Lung (tissue), 11 donors: ENCODE measurements at regions not wholly inside any gene's neighbourhood (a gene's known extent, or its start where the extent isn't known, plus 50 kb on each side); places are given as distances from the start of the nearest gene placed in this dataset.

Experiments used
- ATAC-seq: fragments of 200-7000 bp; cut with Tn5 transposase; one replicate; pipeline ENCODE4 v1.9.1; 2020; ENCODE audit warnings: moderate number of reproducible peaks; ENCODE audit not compliant: insufficient read depth, low FRiP score
- DNase-seq, 3 donors: peaks; one replicate each; pipeline ENCODE4 v3.0.0-alpha.2; 2013 to 2017
- H3K27ac ChIP-seq, 2 donors: one replicate each; pipeline ENCODE4 v1.5.1; 2013; ENCODE audit warnings: mild to moderate bottlenecking in 2 of 2, moderate library complexity in 2 of 2, control low read depth in 1 of 2, inconsistent platforms in 1 of 2, low read depth in 1 of 2, low read length in 1 of 2
- H3K27me3 ChIP-seq, 3 donors: one replicate each; pipeline ENCODE4 v1.5.1; 2013; ENCODE audit warnings: low read length in 2 of 3; ENCODE audit not compliant: control insufficient read depth in 3 of 3, insufficient read depth in 3 of 3
- H3K36me3 ChIP-seq, 4 donors: one replicate each; pipeline ENCODE4 v1.5.1; 2013; ENCODE audit warnings: low read length in 4 of 4, mild to moderate bottlenecking in 1 of 4, moderate library complexity in 1 of 4; ENCODE audit not compliant: control insufficient read depth in 4 of 4, insufficient read depth in 4 of 4
- H3K4me1 ChIP-seq, 5 donors: one replicate each; pipeline ENCODE4 v1.5.1; 2013; ENCODE audit warnings: low read length in 5 of 5, mild to moderate bottlenecking in 2 of 5, moderate library complexity in 1 of 5; ENCODE audit not compliant: control insufficient read depth in 5 of 5, insufficient read depth in 5 of 5
- H3K4me3 ChIP-seq: one replicate; pipeline ENCODE4 v1.5.1; 2013; ENCODE audit warnings: mild to moderate bottlenecking, control low read depth, moderate library complexity
- H3K9ac ChIP-seq, 2 donors: one replicate each; pipeline ENCODE4 v1.5.1; 2013; ENCODE audit warnings: low read length in 2 of 2, control low read depth in 1 of 2; ENCODE audit not compliant: insufficient read depth in 1 of 2
- H3K9me3 ChIP-seq, 4 donors: one replicate each; pipeline ENCODE4 v1.5.1; 2013; ENCODE audit warnings: low read length in 3 of 4, mild to moderate bottlenecking in 1 of 4, moderate library complexity in 1 of 4; ENCODE audit not compliant: control insufficient read depth in 4 of 4, insufficient read depth in 3 of 4
- CTCF ChIP-seq: IDR thresholded peaks from 2 replicates; pipeline ENCODE4 v1.5.1; 2012; ENCODE audit warnings: mild to moderate bottlenecking; ENCODE audit errors: control extremely low read depth, extremely low read depth
- WGBS, 2 donors: extraction: QIAGEN DNeasy Blood & Tissue Kit; methylation state at CpG; one replicate each; pipeline ENCODE4 v1.1.7; 2013; 5-methylcytosine and 5-hydroxymethylcytosine counted together
- donor health status: control.
- donor health status: control.
- donor health status: Bipolar disorder and iron deficiency.
- donor health status: healthy.
- donor health status: DM: yes; HTN: yes; CAD: no.

DNA sequence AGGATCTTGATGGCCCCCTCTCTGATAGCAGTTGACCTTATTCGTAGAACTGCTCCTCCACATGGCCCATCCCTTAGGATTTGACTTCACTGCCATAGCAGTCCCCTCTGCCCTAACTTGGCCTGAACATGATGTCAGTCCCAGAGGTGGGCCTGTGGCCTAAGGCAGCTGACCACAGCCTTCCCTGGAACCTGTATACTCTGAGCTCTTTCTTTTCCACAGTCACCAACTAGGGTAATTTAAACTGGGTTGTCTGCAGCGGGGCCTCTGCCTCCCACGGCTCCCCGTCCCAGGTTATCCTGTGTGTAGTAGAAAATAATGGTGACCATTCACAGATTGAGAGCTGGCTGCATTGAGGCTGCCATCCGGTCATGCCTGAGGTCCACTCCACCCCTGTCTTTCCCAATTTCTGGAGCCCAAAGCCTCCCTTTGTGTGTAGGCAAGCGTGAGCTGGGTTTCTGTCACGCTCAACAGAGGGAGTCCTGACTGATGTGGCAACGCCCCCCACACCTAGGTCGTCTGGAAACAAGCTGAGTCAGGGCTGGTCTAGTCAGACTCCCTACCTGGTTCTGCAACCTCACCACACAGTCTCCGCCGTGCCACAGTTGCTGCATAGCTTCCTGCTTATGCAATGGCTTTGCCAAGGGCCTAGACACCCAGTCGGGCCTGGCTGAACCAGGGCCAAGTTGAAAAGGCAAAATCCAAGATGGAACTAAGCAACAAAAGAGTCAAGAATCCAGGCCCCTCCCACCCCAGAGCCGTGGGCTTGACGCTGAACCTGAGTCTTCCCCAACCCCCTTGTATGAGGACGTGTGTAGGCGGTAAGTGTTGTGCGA is 284.5 kb downstream of the XXYLT1 start:
- H3K27ac ChIP-seq, result no peak overlapping the region
- no peaks in the 10 kb centered on the region for H3K36me3 ChIP-seq
- H3K4me1 ChIP-seq, result peaks cover 0 to 12% (median 8%) of the 10 kb centered on the region in 5 donors
- no peaks in the 10 kb centered on the region for H3K9me3 ChIP-seq
- H3K4me3 ChIP-seq, result no peak overlapping the region
- ATAC-seq (no peak), DNase-seq (no peak)
- no peaks in the 10 kb centered on the region for H3K27me3 ChIP-seq
- WGBS, 2 donors, result 49 to 78% methylated on average over 17 of the region's 17 CpGs
- no peak overlapping the region for H3K9ac ChIP-seq
- TF ChIP-seq CTCF, result no peak

- ATAC-seq, result no peak
- Histone ChIP-seq H3K27me3 (no peaks in the 10 kb centered on the region), H3K36me3 (no peaks in the 10 kb centered on the region), H3K27ac (no peak overlapping the region), H3K4me3 (no peak overlapping the region), H3K9ac (no peak overlapping the region), H3K9me3 (no peaks in the 10 kb centered on the region), H3K4me1 (peaks cover 0 to 12% (median 8%) of the 10 kb centered on the region in 5 donors)
- no peak for DNase-seq
- WGBS, 2 donors, result 77 to 78% methylated on average over 21 of the region's 21 CpGs
- no peak for TF ChIP-seq CTCF
These were observed 283.1 kb downstream of the XXYLT1 start for GRCh38 chr3:194987571-194988494.

DNA sequence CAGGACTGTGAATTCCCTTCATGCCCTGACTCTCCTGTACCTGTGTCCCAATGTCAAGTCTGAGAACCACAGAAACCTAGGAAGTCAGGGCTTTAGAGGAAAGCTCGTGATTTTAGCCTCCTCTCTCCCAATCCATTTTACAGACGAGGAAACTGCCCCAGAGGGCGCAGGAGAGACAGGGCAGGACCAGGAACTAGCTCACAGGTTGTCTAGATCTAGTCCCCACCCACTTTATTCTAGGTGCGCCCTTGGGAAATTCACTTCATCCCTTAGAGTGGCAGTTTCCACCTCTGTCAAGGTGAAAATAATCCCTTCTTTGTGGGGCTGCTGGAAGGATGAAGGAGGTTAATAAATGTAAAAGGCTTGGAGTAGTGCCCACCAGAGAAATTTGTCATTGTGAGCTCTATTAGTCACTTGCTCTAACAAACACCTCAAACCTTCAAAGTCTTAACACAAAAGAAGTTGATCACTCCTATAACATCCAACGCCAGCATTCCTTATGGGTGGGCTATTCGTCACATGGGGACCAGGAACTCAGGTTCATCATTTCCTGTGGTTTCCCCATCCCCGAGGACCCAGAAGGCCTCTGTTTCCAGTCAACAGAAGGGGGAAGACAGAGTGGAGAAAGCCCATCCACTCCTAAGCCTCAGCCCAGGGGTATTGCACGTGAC is 282.3 kb downstream of the XXYLT1 start:
- H3K27me3 ChIP-seq, result no peaks in the 10 kb centered on the region
- ATAC-seq (no peak), DNase-seq (no peak)
- no peak overlapping the region for H3K9ac ChIP-seq
- 77 to 85% methylated on average over 8 of the region's 8 CpGs for WGBS, 2 donors
- H3K27ac ChIP-seq, result no peak overlapping the region
- no peak for TF ChIP-seq CTCF
- no peak overlapping the region for H3K4me3 ChIP-seq
- no peaks in the 10 kb centered on the region for H3K9me3 ChIP-seq
- no peaks in the 10 kb centered on the region for H3K36me3 ChIP-seq
- peaks cover 0 to 12% (median 8%) of the 10 kb centered on the region in 5 donors for H3K4me1 ChIP-seq
